Ishikawa (cell line): ENCODE measurements at regions not wholly inside any gene's neighbourhood (a gene's known extent, or its start where the extent isn't known, plus 50 kb on each side); places are given as distances from the start of the nearest gene placed in this dataset.

Experiments
- CEBPB ChIP-seq: IDR thresholded peaks from 2 replicates; pipeline ENCODE4 v1.6.1; 2012
- CREB1 ChIP-seq: IDR thresholded peaks from 2 replicates; pipeline ENCODE4 v1.6.1; 2012; ENCODE audit warnings: low read depth
- EGR1 ChIP-seq: IDR thresholded peaks from 2 replicates; pipeline ENCODE4 v1.6.1; 2012
- EP300 ChIP-seq: IDR thresholded peaks from 2 replicates; pipeline ENCODE4 v1.6.1; 2012; ENCODE audit warnings: borderline replicate concordance
- FOXM1 ChIP-seq: IDR thresholded peaks from 2 replicates; pipeline ENCODE4 v1.6.1; 2012; ENCODE audit warnings: low read depth, borderline replicate concordance
- MAX ChIP-seq: IDR thresholded peaks from 2 replicates; pipeline ENCODE4 v1.6.1; 2012
- RAD21 ChIP-seq: IDR thresholded peaks from 2 replicates; pipeline ENCODE4 v1.6.1; 2012; ENCODE audit warnings: low read depth
- TAF1 ChIP-seq: IDR thresholded peaks from 2 replicates; pipeline ENCODE4 v1.6.1; 2012; ENCODE audit warnings: low read depth, mild to moderate bottlenecking
- TCF12 ChIP-seq: IDR thresholded peaks from 2 replicates; pipeline ENCODE4 v1.6.1; 2012; ENCODE audit warnings: low read depth
- YY1 ChIP-seq: IDR thresholded peaks from 2 replicates; pipeline ENCODE4 v1.6.1; 2012; ENCODE audit warnings: low read depth
- ZBTB7A ChIP-seq: IDR thresholded peaks from 2 replicates; pipeline ENCODE4 v1.6.1; 2012; ENCODE audit warnings: low read depth
- TF ChIP-seq, protein P1 (sequence below): IDR thresholded peaks from 2 replicates; pipeline ENCODE4 v1.6.1; 2012
- TF ChIP-seq, protein P2 (sequence below): IDR thresholded peaks from 2 replicates; pipeline ENCODE4 v1.6.1; 2012; ENCODE audit warnings: low read depth, mild to moderate bottlenecking

- no peak for TF ChIP-seq YY1
- TF ChIP-seq, protein P1, sequence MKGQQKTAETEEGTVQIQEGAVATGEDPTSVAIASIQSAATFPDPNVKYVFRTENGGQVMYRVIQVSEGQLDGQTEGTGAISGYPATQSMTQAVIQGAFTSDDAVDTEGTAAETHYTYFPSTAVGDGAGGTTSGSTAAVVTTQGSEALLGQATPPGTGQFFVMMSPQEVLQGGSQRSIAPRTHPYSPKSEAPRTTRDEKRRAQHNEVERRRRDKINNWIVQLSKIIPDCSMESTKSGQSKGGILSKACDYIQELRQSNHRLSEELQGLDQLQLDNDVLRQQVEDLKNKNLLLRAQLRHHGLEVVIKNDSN: no peak
- no peak for TF ChIP-seq EP300
- no peak for TF ChIP-seq TAF1
- TF ChIP-seq RAD21: no peak
- TF ChIP-seq, protein P2, sequence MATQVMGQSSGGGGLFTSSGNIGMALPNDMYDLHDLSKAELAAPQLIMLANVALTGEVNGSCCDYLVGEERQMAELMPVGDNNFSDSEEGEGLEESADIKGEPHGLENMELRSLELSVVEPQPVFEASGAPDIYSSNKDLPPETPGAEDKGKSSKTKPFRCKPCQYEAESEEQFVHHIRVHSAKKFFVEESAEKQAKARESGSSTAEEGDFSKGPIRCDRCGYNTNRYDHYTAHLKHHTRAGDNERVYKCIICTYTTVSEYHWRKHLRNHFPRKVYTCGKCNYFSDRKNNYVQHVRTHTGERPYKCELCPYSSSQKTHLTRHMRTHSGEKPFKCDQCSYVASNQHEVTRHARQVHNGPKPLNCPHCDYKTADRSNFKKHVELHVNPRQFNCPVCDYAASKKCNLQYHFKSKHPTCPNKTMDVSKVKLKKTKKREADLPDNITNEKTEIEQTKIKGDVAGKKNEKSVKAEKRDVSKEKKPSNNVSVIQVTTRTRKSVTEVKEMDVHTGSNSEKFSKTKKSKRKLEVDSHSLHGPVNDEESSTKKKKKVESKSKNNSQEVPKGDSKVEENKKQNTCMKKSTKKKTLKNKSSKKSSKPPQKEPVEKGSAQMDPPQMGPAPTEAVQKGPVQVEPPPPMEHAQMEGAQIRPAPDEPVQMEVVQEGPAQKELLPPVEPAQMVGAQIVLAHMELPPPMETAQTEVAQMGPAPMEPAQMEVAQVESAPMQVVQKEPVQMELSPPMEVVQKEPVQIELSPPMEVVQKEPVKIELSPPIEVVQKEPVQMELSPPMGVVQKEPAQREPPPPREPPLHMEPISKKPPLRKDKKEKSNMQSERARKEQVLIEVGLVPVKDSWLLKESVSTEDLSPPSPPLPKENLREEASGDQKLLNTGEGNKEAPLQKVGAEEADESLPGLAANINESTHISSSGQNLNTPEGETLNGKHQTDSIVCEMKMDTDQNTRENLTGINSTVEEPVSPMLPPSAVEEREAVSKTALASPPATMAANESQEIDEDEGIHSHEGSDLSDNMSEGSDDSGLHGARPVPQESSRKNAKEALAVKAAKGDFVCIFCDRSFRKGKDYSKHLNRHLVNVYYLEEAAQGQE: no peak
- no peak for TF ChIP-seq FOXM1
- no peak for TF ChIP-seq MAX
- TF ChIP-seq TCF12: no peak
- TF ChIP-seq ZBTB7A: no peak
- TF ChIP-seq CEBPB: no peak
- TF ChIP-seq EGR1: no peak
- TF ChIP-seq CREB1: no peak
These were observed 249.2 kb upstream of the NFIA start for GRCh38 chr1:60833173-60833572.
